GM10248 (cell line): ENCODE measurements at regions not wholly inside any gene's neighbourhood (a gene's known extent, or its start where the extent isn't known, plus 50 kb on each side); places are given as distances from the start of the nearest gene placed in this dataset.

ENCODE experiments used
- CTCF ChIA-PET: fragments of 300-600 bp; sonication (Branson Sonifier 250); formaldehyde crosslinking; extraction: SDS; loops from one replicate; lab custom pipeline; 2021; ENCODE audit warnings: antibody characterized with exemption; lab: Yijun Ruan, JAX
- POLR2A ChIA-PET: fragments of 350-650 bp; sonication (Branson Sonifier 250); formaldehyde crosslinking; extraction: SDS; loops from one replicate; lab custom pipeline; 2020; ENCODE audit warnings: antibody characterized with exemption; lab: Yijun Ruan, JAX
- DNase-seq: peaks from one replicate; pipeline ENCODE4 v3.0.0; 2012; ENCODE audit errors: extremely low spot score
- CTCF ChIP-seq: IDR thresholded peaks from 2 replicates; pipeline ENCODE4 v1.5.1; 2012; ENCODE audit warnings: mild to moderate bottlenecking, low read depth; ENCODE audit errors: extremely low read depth, missing control alignments, control extremely low read depth

- DNase-seq: no peak
- ChIA-PET CTCF (no interaction called here), POLR2A (no interaction called here)
- no peak for TF ChIP-seq CTCF
Measured at GRCh38 chrX:43333543-43333942, 322.6 kb upstream of the MAOA start.

- ChIA-PET POLR2A (no interaction called here), CTCF (interaction anchor here (1.3 kb wide), 1 partner anchor 13 kb away, joined by 4 read pairs; no protein-coding TSS in a partner anchor)
- TF ChIP-seq CTCF: no peak
- DNase-seq: no peak
Measured at GRCh38 chrX:43345166-43345565, 310.9 kb upstream of the MAOA start.

GRCh38 chrX:43349363-43349762 is 306.7 kb upstream of the MAOA start:
- ChIA-PET CTCF (interaction anchor here (1.1 to 1.7 kb wide), 9 partner anchors 8 to 402 kb away, joined by 3 to 9 read pairs (median 5); no protein-coding TSS in a partner anchor), POLR2A (no interaction called here)
- peak; percentile 14 for DNase-seq
- TF ChIP-seq CTCF: peak; percentile 41

- no peak for TF ChIP-seq CTCF
- ChIA-PET POLR2A (no interaction called here), CTCF (no interaction called here)
- no peak for DNase-seq
Measured at GRCh38 chrX:43350935-43351334, 305.2 kb upstream of the MAOA start.

- ChIA-PET CTCF (interaction anchor here (1.5 kb wide), 1 partner anchor 9 kb away, joined by 5 read pairs; no protein-coding TSS in a partner anchor), POLR2A (no interaction called here)
- no peak for DNase-seq
- no peak for TF ChIP-seq CTCF
Measured at GRCh38 chrX:43357741-43358140, 298.4 kb upstream of the MAOA start.

GRCh38 chrX:43373032-43373431 is 283.1 kb upstream of the MAOA start:
- no peak for TF ChIP-seq CTCF
- CTCF ChIA-PET: no interaction called here
- POLR2A ChIA-PET: interaction anchor here (0.5 kb wide), 1 partner anchor 444 kb away, joined by 3 read pairs; no protein-coding TSS in a partner anchor
- DNase-seq: no peak

GRCh38 chrX:43375136-43375535 is 281.0 kb upstream of the MAOA start:
- ChIA-PET POLR2A (no interaction called here), CTCF (no interaction called here)
- DNase-seq: no peak
- TF ChIP-seq CTCF: no peak
